ENCODE measurements at regions not wholly inside any gene's neighbourhood (a gene's known extent, or its start where the extent isn't known, plus 50 kb on each side); places are given as distances from the start of the nearest gene placed in this dataset.

DNA sequence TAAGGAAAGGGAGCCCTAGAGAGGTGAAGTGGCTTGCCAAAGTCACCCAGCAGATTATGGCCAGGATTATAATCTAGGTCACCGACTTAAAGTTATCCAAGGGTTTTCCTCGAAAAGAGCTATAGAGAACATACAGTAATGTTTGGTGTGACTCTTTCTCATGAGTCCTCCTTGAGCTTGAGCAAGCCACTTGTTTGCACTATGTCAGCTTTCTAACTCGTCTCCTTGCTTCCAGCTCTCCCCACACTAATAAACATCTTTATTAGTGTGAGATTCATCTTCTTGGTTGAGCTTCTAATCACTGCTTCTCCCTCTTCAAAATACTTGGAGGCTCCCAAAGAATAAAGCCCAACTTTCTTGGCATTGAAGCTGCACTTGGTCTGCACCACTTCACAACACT lies 390.0 kb upstream of the USP24 start:
- Histone ChIP-seq H3K79me2 (ENCODE audit: insufficient read depth, low read length) (no peaks in the 10 kb centered on the region), H2AFZ (ENCODE audit: low read length) (no peak overlapping the region), H3K4me2 (ENCODE audit: low read depth, low read length) (no peak overlapping the region), H3K4me3 (replicated peaks in 1 of 3; ENCODE audit: insufficient read depth in 1 of 3, low read depth in 2 of 3, low read length in 3 of 3) (no peak overlapping the region), H3K4me1 (ENCODE audit: insufficient read depth, low read length) (peaks cover 4% of the 10 kb centered on the region), H3K27ac (ENCODE audit: extremely low read length, insufficient read depth, low read length) (no peak overlapping the region), H3K36me3 (replicated peaks in 1 of 2; ENCODE audit: control insufficient read depth in 1 of 2, insufficient read depth in 2 of 2, low read length in 2 of 2) (no peaks in the 10 kb centered on the region), H3K9ac (ENCODE audit: insufficient read depth, low read depth, low read length) (no peak overlapping the region), H3K9me3 (ENCODE audit: low read length) (peaks cover 20% of the 10 kb centered on the region), H4K20me1 (ENCODE audit: insufficient read depth, low read length) (no peaks in the 10 kb centered on the region), H3K27me3 (ENCODE audit: control insufficient read depth in 1 of 2, insufficient read depth in 2 of 2, low read length in 2 of 2) (no peaks in the 10 kb centered on the region)
- no TSS peak for BruUV-seq (replicated peaks)
- ChIA-PET CTCF (ENCODE audit: low intra/inter-chr PET ratio, low total read pairs) (no interaction called here), POLR2A (no interaction called here)
- 0% methylated on average over 3 of the region's 3 CpGs for WGBS (ENCODE audit: low lambda C conversion rate)
- in situ Hi-C loops (cut with HindIII; ENCODE audit: extremely low pct_ligation_motif_present, low pct_unique_long_range_greater_than_20kb), result no loop called here
- no peak for TF ChIP-seq MAFF (IDR thresholded peaks at IDR 0.05; ENCODE audit: low read depth, low read length)
- TF ChIP-seq, protein P1, sequence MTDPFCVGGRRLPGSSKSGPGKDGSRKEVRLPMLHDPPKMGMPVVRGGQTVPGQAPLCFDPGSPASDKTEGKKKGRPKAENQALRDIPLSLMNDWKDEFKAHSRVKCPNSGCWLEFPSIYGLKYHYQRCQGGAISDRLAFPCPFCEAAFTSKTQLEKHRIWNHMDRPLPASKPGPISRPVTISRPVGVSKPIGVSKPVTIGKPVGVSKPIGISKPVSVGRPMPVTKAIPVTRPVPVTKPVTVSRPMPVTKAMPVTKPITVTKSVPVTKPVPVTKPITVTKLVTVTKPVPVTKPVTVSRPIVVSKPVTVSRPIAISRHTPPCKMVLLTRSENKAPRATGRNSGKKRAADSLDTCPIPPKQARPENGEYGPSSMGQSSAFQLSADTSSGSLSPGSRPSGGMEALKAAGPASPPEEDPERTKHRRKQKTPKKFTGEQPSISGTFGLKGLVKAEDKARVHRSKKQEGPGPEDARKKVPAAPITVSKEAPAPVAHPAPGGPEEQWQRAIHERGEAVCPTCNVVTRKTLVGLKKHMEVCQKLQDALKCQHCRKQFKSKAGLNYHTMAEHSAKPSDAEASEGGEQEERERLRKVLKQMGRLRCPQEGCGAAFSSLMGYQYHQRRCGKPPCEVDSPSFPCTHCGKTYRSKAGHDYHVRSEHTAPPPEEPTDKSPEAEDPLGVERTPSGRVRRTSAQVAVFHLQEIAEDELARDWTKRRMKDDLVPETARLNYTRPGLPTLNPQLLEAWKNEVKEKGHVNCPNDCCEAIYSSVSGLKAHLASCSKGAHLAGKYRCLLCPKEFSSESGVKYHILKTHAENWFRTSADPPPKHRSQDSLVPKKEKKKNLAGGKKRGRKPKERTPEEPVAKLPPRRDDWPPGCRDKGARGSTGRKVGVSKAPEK (CRISPR knock-in tag; IDR thresholded peaks at IDR 0.05; ENCODE audit: borderline replicate concordance), result no peak
- no peak for TF ChIP-seq NKX3-1 (CRISPR knock-in tag; IDR thresholded peaks at IDR 0.05)
- TF ChIP-seq, protein P2, sequence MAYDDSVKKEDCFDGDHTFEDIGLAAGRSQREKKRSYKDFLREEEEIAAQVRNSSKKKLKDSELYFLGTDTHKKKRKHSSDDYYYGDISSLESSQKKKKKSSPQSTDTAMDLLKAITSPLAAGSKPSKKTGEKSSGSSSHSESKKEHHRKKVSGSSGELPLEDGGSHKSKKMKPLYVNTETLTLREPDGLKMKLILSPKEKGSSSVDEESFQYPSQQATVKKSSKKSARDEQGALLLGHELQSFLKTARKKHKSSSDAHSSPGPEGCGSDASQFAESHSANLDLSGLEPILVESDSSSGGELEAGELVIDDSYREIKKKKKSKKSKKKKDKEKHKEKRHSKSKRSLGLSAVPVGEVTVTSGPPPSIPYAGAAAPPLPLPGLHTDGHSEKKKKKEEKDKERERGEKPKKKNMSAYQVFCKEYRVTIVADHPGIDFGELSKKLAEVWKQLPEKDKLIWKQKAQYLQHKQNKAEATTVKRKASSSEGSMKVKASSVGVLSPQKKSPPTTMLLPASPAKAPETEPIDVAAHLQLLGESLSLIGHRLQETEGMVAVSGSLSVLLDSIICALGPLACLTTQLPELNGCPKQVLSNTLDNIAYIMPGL (CRISPR knock-in tag; IDR thresholded peaks at IDR 0.05; ENCODE audit: borderline replicate concordance in 1 of 2, low read depth in 1 of 2), result no peak
- no peak for TF ChIP-seq NFKBIZ (CRISPR knock-in tag; IDR thresholded peaks at IDR 0.05)
- intact Hi-C loops (cut with micrococcal nuclease; ENCODE audit: unreplicated experiment), result no loop called here
- ATAC-seq (no peak), FAIRE-seq (no peak), DNase-seq (ENCODE audit: low spot score) (no peak)
